H1 (cell line): ENCODE measurements at regions not wholly inside any gene's neighbourhood (a gene's known extent, or its start where the extent isn't known, plus 50 kb on each side); places are given as distances from the start of the nearest gene placed in this dataset.

Experiments
- ATF2 ChIP-seq: IDR thresholded peaks from 2 replicates; pipeline ENCODE4 v1.6.1; 2012; ENCODE audit warnings: low read length, inconsistent platforms

GRCh38 chr18:77632758-77633157, 383.1 kb downstream of the GALR1 start (continued):
- no peak for TF ChIP-seq ATF2
- TF ChIP-seq, all 59 proteins: peak for 0
